GM12872 (cell line): ENCODE measurements at regions not wholly inside any gene's neighbourhood (a gene's known extent, or its start where the extent isn't known, plus 50 kb on each side); places are given as distances from the start of the nearest gene placed in this dataset.

ENCODE experiments used
- CTCF ChIP-seq: IDR thresholded peaks from 3 replicates; pipeline ENCODE4 v1.5.1; 2011; ENCODE audit warnings: low read depth, mild to moderate bottlenecking, low read length, moderate library complexity; ENCODE audit not compliant: insufficient read depth

DNA sequence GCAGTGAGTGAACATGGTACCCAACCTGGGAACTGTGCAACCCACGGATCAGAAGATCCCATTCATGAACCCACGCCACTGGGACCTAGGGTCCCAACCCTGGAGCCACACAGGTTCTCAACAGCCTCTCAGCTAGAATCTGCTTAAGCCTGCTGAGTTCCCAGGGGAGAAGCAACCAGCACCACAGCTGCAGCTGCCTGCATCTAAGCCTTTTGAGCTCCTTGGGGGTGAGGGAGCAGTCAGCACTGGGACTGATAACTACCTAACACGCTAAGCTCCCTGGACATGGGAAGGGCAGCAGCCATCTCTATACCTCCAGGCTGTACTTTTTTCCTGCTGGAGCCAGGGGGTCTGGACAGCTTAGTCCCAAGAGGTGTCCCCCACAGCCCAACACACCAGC is 179.3 kb downstream of the IL15 start:
- no peak for TF ChIP-seq CTCF

DNA sequence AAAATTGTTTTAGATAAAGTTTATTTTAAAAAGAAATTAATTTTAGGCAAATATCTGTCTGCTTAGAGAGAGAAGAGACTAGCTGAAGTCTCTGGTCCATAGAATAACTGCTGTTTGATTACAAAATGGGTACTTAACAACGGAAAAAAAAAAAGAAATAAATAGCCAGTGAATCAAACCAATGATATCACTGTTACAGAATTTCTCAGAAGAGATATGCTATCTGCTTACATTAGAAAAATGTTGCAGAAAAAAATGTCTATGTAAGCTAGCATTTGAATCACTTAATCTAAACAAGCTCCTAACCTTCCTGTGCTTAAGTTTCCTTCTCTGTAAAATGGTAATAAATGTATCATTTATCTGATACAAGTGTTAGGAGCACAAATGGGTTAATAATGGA is 189.9 kb downstream of the IL15 start:
- no peak for TF ChIP-seq CTCF

GRCh38 chr4:141833209-141833608 is 196.8 kb downstream of the IL15 start:
- TF ChIP-seq CTCF: no peak

GRCh38 chr4:141840299-141840986 is 204.1 kb downstream of the IL15 start:
- TF ChIP-seq CTCF: no peak

- no peak for TF ChIP-seq CTCF
Observed at GRCh38 chr4:141843136-141843535, 206.8 kb downstream of the IL15 start.

DNA sequence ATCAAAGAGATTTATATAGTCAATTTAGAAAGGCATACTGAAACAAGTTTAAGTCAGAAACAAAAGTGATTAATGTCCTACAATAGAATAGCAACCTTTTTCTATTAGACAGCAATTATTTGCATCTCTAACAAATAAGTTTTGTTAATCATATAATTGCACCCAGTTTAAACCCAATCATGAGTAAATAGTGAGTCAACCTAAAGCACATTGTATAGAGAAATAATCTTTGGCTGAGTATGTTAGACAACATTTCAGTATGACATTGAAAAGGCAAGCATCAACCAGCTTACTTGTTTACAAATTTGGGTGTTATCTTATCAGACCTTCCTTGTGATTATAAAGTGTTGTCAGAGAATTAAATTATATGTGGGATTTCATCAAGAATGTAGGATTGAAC is 209.5 kb downstream of the IL15 start:
- no peak for TF ChIP-seq CTCF

GRCh38 chr4:141849367-141849766 is 213.0 kb downstream of the IL15 start:
- no peak for TF ChIP-seq CTCF
